ENCODE measurements at regions not wholly inside any gene's neighbourhood (a gene's known extent, or its start where the extent isn't known, plus 50 kb on each side); places are given as distances from the start of the nearest gene placed in this dataset.

GRCh38 chr15:25985165-25985564, 122.0 kb upstream of the ATP10A start:
- TF ChIP-seq CTCF (IDR thresholded peaks at IDR 0.05; ENCODE audit: insufficient read depth, low read depth, low read length) (no peak), EZH2 (IDR thresholded peaks at IDR 0.05; ENCODE audit: insufficient read depth, low read length) (no peak)

Data from astrocyte (in vitro differentiated cells and primary cell).